ENCODE measurements at regions not wholly inside any gene's neighbourhood (a gene's known extent, or its start where the extent isn't known, plus 50 kb on each side); places are given as distances from the start of the nearest gene placed in this dataset.

- no peak for DNase-seq (ENCODE audit: low spot score)
These were observed 572.8 kb upstream of the FRG1 start for GRCh38 chr4:189367832-189368231.

GRCh38 chr4:189374176-189374575 lies 566.5 kb upstream of the FRG1 start:
- DNase-seq (ENCODE audit: low spot score), result no peak

GRCh38 chr4:189376901-189377300 lies 563.8 kb upstream of the FRG1 start:
- no peak for DNase-seq (ENCODE audit: low spot score)

GRCh38 chr4:189377569-189377968 lies 563.1 kb upstream of the FRG1 start:
- no peak for DNase-seq (ENCODE audit: low spot score)

GRCh38 chr4:189385098-189385497 lies 555.6 kb upstream of the FRG1 start:
- DNase-seq (ENCODE audit: low spot score), result no peak

- no peak for DNase-seq (ENCODE audit: low spot score)
These were observed 555.1 kb upstream of the FRG1 start for GRCh38 chr4:189385579-189385978.

- no peak for DNase-seq (ENCODE audit: low spot score)
These were observed 544.2 kb upstream of the FRG1 start for GRCh38 chr4:189396435-189396834.

GRCh38 chr4:189404271-189404670 lies 536.4 kb upstream of the FRG1 start:
- no peak for DNase-seq (ENCODE audit: low spot score)

GRCh38 chr4:189409158-189409557 lies 531.5 kb upstream of the FRG1 start:
- DNase-seq (ENCODE audit: low spot score), result no peak

GRCh38 chr4:189414021-189414420 lies 526.7 kb upstream of the FRG1 start:
- DNase-seq (ENCODE audit: low spot score), result no peak

- DNase-seq (ENCODE audit: low spot score), result no peak
These were observed 520.1 kb upstream of the FRG1 start for GRCh38 chr4:189420572-189420971.

- DNase-seq (ENCODE audit: low spot score), result no peak
These were observed 504.5 kb upstream of the FRG1 start for GRCh38 chr4:189436207-189436606.

- no peak for DNase-seq (ENCODE audit: low spot score)
These were observed 500.0 kb upstream of the FRG1 start for GRCh38 chr4:189440716-189441115.

GRCh38 chr4:189443341-189443740 lies 497.3 kb upstream of the FRG1 start:
- DNase-seq (ENCODE audit: low spot score), result no peak

- no peak for DNase-seq (ENCODE audit: low spot score)
These were observed 495.1 kb upstream of the FRG1 start for GRCh38 chr4:189445613-189446012.

GRCh38 chr4:189463734-189464133 lies 476.9 kb upstream of the FRG1 start:
- no peak for DNase-seq (ENCODE audit: low spot score)

- no peak for DNase-seq (ENCODE audit: low spot score)
These were observed 446.3 kb upstream of the FRG1 start for GRCh38 chr4:189494407-189494806.

- DNase-seq (ENCODE audit: low spot score), result no peak
These were observed 443.2 kb upstream of the FRG1 start for GRCh38 chr4:189497516-189497915.

GRCh38 chr4:189497996-189498395 lies 442.7 kb upstream of the FRG1 start:
- no peak for DNase-seq (ENCODE audit: low spot score)

GRCh38 chr4:189498457-189498856 lies 442.2 kb upstream of the FRG1 start:
- DNase-seq (ENCODE audit: low spot score), result no peak

- DNase-seq (ENCODE audit: low spot score), result no peak
These were observed 441.0 kb upstream of the FRG1 start for GRCh38 chr4:189499696-189500095.

- DNase-seq (ENCODE audit: low spot score), result no peak
These were observed 439.7 kb upstream of the FRG1 start for GRCh38 chr4:189500970-189501369.

- DNase-seq (ENCODE audit: low spot score), result no peak
These were observed 437.7 kb upstream of the FRG1 start for GRCh38 chr4:189502841-189503435.

GRCh38 chr4:189504220-189504619 lies 436.5 kb upstream of the FRG1 start:
- DNase-seq (ENCODE audit: low spot score), result no peak

- no peak for DNase-seq (ENCODE audit: low spot score)
These were observed 435.3 kb upstream of the FRG1 start for GRCh38 chr4:189505380-189505779.

Data from A172 (cell line).